K562 (cell line): ENCODE measurements at regions not wholly inside any gene's neighbourhood (a gene's known extent, or its start where the extent isn't known, plus 50 kb on each side); places are given as distances from the start of the nearest gene placed in this dataset.

Experiments used
- ATAC-seq: fragments of 200-7000 bp; cut with Tn5 transposase; 3 replicates; pipeline ENCODE4 v1.9.1; 2020; ENCODE audit warnings: moderate library complexity
- BruUV-seq: library from RNA; stranded (reverse); fragments of 400-500 nt; replicated peaks from 2 replicates; lab custom pipeline; 2021; lab: Mats Ljungman, UMichigan
- CTCF ChIA-PET: fragments of 300-600 bp; formaldehyde crosslinking; extraction: SDS; loops from one replicate; lab custom pipeline; 2021; ENCODE audit warnings: low intra/inter-chr PET ratio; lab: Yijun Ruan, JAX
- POLR2A ChIA-PET: fragments of 300-600, 350-650 bp; sonication (Branson Sonifier 250); formaldehyde crosslinking; extraction: SDS; loops from one replicate; lab custom pipeline; 2021; ENCODE audit warnings: antibody characterized with exemption, inconsistent platforms; lab: Yijun Ruan, JAX
- DNase-seq, 4 experiments: peaks; one replicate each; pipeline versions ENCODE4 v3.0.0 to v3.0.0-alpha.2; 2011 to 2018; ENCODE audit warnings: low spot score in 3 of 4, mixed read lengths in 3 of 4; ENCODE audit errors: extremely low read depth in 1 of 4
- FAIRE-seq: peaks from 2 replicates; lab custom pipeline; 2011; peaks lifted over from hg19 to GRCh38; lab: Jason Lieb, UNC
- H2AFZ ChIP-seq: 2 replicates; pipeline ENCODE4 v1.6.0; 2011; ENCODE audit warnings: low read depth, low read length, control low read depth, inconsistent platforms
- H3K27ac ChIP-seq: fragments of 200-600 bp; 3 replicates; pipeline ENCODE4 v1.8.0; 2011; ENCODE audit warnings: low read depth, mild to moderate bottlenecking, control low read depth, inconsistent platforms, low read length, moderate library complexity, mixed read lengths; ENCODE audit errors: extremely low read depth
- H3K27me3 ChIP-seq, 2 experiments: fragments of 300-600 bp in 1 of 2; 2 replicates in 1 of 2; 3 replicates in 1 of 2; pipeline versions ENCODE4 v1.6.0 to v1.8.0; 2011; ENCODE audit warnings: inconsistent platforms in 2 of 2, low read length in 2 of 2, mild to moderate bottlenecking in 1 of 2, mixed read lengths in 1 of 2, moderate library complexity in 1 of 2; ENCODE audit not compliant: control insufficient read depth in 2 of 2, insufficient read depth in 2 of 2
- H3K36me3 ChIP-seq: fragments of 300-600 bp; 3 replicates; pipeline ENCODE4 v1.8.0; 2011; ENCODE audit warnings: mild to moderate bottlenecking, low read length, inconsistent platforms; ENCODE audit not compliant: control insufficient read depth, insufficient read depth
- H3K4me1 ChIP-seq, 2 experiments: fragments of 200-600 bp in 1 of 2; replicated peaks in 1 of 2; 2 replicates in 1 of 2; 3 replicates in 1 of 2; pipeline versions ENCODE4 v1.5.1 to v1.8.0; 2011; ENCODE audit warnings: inconsistent platforms in 2 of 2, low read length in 2 of 2, mild to moderate bottlenecking in 1 of 2, mixed read lengths in 1 of 2, moderate library complexity in 1 of 2; ENCODE audit not compliant: control insufficient read depth in 2 of 2, insufficient read depth in 2 of 2
- H3K4me2 ChIP-seq: 2 replicates; pipeline ENCODE4 v1.6.1; 2011; ENCODE audit warnings: low read length, control low read depth, inconsistent platforms, mixed read lengths; ENCODE audit not compliant: insufficient read depth
- H3K4me3 ChIP-seq: fragments of 200-600 bp; sonication (generic), shearing (Covaris generic); 2 replicates; pipeline ENCODE4 v1.5.1; 2016; ENCODE audit warnings: control low read depth, inconsistent platforms
- H3K79me2 ChIP-seq: fragments of 200-600 bp; 3 replicates; pipeline ENCODE4 v1.8.0; 2011; ENCODE audit warnings: low read length, inconsistent platforms; ENCODE audit not compliant: control insufficient read depth, insufficient read depth
- H3K9ac ChIP-seq, 2 experiments: 2 replicates each; pipeline versions ENCODE4 v1.6.0 to v1.6.1; 2011; ENCODE audit warnings: low read depth in 2 of 2, low read length in 2 of 2, control low read depth in 1 of 2, inconsistent platforms in 1 of 2, mild to moderate bottlenecking in 1 of 2, mixed read lengths in 1 of 2; ENCODE audit not compliant: insufficient read depth in 1 of 2
- H3K9me1 ChIP-seq: one replicate; pipeline ENCODE4 v1.6.0; 2011; ENCODE audit warnings: inconsistent platforms, mild to moderate bottlenecking, low read length, moderate library complexity; ENCODE audit not compliant: control insufficient read depth, insufficient read depth
- H3K9me3 ChIP-seq: replicated peaks from 2 replicates; pipeline ENCODE4 v1.5.1; 2011; ENCODE audit warnings: low read depth, low read length, inconsistent platforms; ENCODE audit not compliant: control insufficient read depth, insufficient read depth
- H4K20me1 ChIP-seq: replicated peaks from 2 replicates; pipeline ENCODE4 v1.6.1; 2011; ENCODE audit warnings: low read length, inconsistent platforms, mixed read lengths; ENCODE audit not compliant: control insufficient read depth, insufficient read depth
- BRD9 ChIP-seq: fragments of 450-650 bp; IDR thresholded peaks from 2 replicates; pipeline ENCODE4 v1.6.1; 2018; ENCODE audit warnings: low read depth; ENCODE audit not compliant: partially characterized antibody
- CCNT2 ChIP-seq: IDR thresholded peaks from 2 replicates; pipeline ENCODE4 v1.6.1; 2011; ENCODE audit warnings: borderline replicate concordance, low read depth, mild to moderate bottlenecking, moderate library complexity, mixed read lengths, low read length; ENCODE audit not compliant: insufficient read length; ENCODE audit errors: extremely low read depth
- FOXK1 ChIP-seq: sonication (generic); formaldehyde crosslinking; IDR thresholded peaks from 2 replicates; pipeline ENCODE4 v1.8.0; 2022; ENCODE audit warnings: missing genetic modification reagents, mild to moderate bottlenecking, borderline replicate concordance
- NBN ChIP-seq: fragments of 450-650 bp; IDR thresholded peaks from 2 replicates; pipeline ENCODE4 v1.6.1; 2016; ENCODE audit warnings: low read depth, mild to moderate bottlenecking
- RBM25 ChIP-seq: fragments of 200-400 bp; formaldehyde crosslinking; IDR thresholded peaks from 2 replicates; pipeline ENCODE4 v1.6.1; 2018; ENCODE audit warnings: low read length, low read depth, moderate library complexity; ENCODE audit not compliant: severe bottlenecking
- SAFB ChIP-seq: fragments of 200-400 bp; formaldehyde crosslinking; IDR thresholded peaks from 2 replicates; pipeline ENCODE4 v1.6.1; 2017; ENCODE audit warnings: low read depth, low read length, borderline replicate concordance
- SP1 ChIP-seq: sonication (generic); formaldehyde crosslinking; IDR thresholded peaks from 2 replicates; pipeline ENCODE4 v1.8.1; 2022; ENCODE audit warnings: mild to moderate bottlenecking, missing genetic modification reagents
- TRIM28 ChIP-seq: fragments of 450-650 bp; IDR thresholded peaks from 2 replicates; pipeline ENCODE4 v1.6.1; 2017
- YY1 ChIP-seq, 3 experiments: IDR thresholded peaks; 2 replicates each; pipeline ENCODE4 v1.6.1; 2011; ENCODE audit warnings: low read length in 2 of 3, mild to moderate bottlenecking in 2 of 3, moderate library complexity in 2 of 3, borderline replicate concordance in 1 of 3, control low read depth in 1 of 3, low read depth in 1 of 3; ENCODE audit not compliant: insufficient read depth in 3 of 3, insufficient replicate concordance in 2 of 3, control insufficient read depth in 1 of 3, insufficient read length in 1 of 3; ENCODE audit errors: extremely low read depth in 1 of 3
- WGBS: fragments of 100-300 bp; shearing (Covaris generic); methylation state at CpG from one replicate; pipeline ENCODE4 v1.1.6; 2016; ENCODE audit warnings: low coverage, mixed read lengths; ENCODE audit not compliant: insufficient coverage; ENCODE audit errors: missing lambda C conversion rate; 5-methylcytosine and 5-hydroxymethylcytosine counted together
- in situ Hi-C: fragments of 300-500 bp; cut with MboI; formaldehyde crosslinking; loops from 4 replicates; pipeline ENCODE4 v1.15.0; 2018; ENCODE audit warnings: inconsistent platforms, mixed read lengths
- intact Hi-C: fragments of 100-400 bp; cut with micrococcal nuclease; formaldehyde crosslinking; loops from 2 replicates; pipeline ENCODE4 v1.14.2; 2022
- TF ChIP-seq, protein P1 (sequence below): fragments of 250-450 bp; sonication (Bioruptor Pico); IDR thresholded peaks from 2 replicates; pipeline ENCODE4 v1.8.0; 2021; ENCODE audit warnings: moderate library complexity, mild to moderate bottlenecking, inconsistent platforms
- TF ChIP-seq, protein P2 (sequence below): fragments of 450-650 bp; formaldehyde crosslinking; IDR thresholded peaks from 2 replicates; pipeline ENCODE4 v1.4.0; 2020; ENCODE audit warnings: mild to moderate bottlenecking
- TF ChIP-seq, protein P3 (sequence below): fragments of 450-650 bp; formaldehyde crosslinking; IDR thresholded peaks from 2 replicates; pipeline ENCODE4 v1.4.0; 2022; ENCODE audit warnings: missing genetic modification characterization
- TF ChIP-seq, protein P4 (sequence below): fragments of 450-650 bp; conservative IDR thresholded peaks from 2 replicates; pipeline ENCODE4 v1.6.1; 2016; ENCODE audit warnings: missing genetic modification characterization, low read depth, mild to moderate bottlenecking, control low read depth, missing compliant biosample characterization
- TF ChIP-seq, protein P5 (sequence below): sonication (generic); formaldehyde crosslinking; IDR thresholded peaks from 2 replicates; pipeline ENCODE4 v1.8.0; 2022; ENCODE audit warnings: mild to moderate bottlenecking, missing genetic modification reagents

DNA sequence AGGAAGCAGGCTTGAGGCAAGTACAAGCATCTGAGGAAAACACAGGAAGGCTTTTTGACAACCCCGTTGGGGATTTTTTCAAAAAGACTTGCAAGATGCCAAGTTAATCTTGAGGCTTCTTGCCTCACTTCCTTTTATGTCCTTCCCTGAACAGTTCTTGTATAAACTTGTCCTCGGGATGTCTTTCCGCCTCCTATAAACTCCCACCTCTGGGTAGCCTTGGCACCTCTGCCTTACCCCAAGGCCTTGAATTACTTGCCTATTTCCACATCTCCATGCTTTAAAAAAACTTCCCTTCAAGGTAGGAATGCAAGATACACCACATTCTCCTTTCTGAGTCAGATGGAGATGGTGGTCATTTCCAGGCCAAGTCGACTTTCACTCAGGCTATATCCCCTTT, 106.4 kb upstream of the RBBP8 start:
- no peak overlapping the region for H3K9ac ChIP-seq
- ChIA-PET POLR2A (no interaction called here), CTCF (no interaction called here)
- H3K27ac ChIP-seq: no peak overlapping the region
- H3K27me3 ChIP-seq: no peaks in the 10 kb centered on the region
- FAIRE-seq (no peak), ATAC-seq (no peak), DNase-seq (no peak)
- no peak overlapping the region for H3K4me3 ChIP-seq
- H3K4me2 ChIP-seq: no peak overlapping the region
- no peaks in the 10 kb centered on the region for H3K36me3 ChIP-seq
- BruUV-seq: no TSS peak
- 2% methylated on average over 4 of the region's 4 CpGs for WGBS
- no peaks in the 10 kb centered on the region for H3K79me2 ChIP-seq
- TF ChIP-seq, protein P1, sequence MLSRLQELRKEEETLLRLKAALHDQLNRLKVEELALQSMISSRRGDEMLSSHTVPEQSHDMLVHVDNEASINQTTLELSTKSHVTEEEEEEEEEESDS: no peak
- TF ChIP-seq RBM25: no peak
- TF ChIP-seq, protein P2, sequence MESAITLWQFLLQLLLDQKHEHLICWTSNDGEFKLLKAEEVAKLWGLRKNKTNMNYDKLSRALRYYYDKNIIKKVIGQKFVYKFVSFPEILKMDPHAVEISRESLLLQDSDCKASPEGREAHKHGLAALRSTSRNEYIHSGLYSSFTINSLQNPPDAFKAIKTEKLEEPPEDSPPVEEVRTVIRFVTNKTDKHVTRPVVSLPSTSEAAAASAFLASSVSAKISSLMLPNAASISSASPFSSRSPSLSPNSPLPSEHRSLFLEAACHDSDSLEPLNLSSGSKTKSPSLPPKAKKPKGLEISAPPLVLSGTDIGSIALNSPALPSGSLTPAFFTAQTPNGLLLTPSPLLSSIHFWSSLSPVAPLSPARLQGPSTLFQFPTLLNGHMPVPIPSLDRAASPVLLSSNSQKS (CRISPR knock-in tag): no peak
- TF ChIP-seq, protein P3, sequence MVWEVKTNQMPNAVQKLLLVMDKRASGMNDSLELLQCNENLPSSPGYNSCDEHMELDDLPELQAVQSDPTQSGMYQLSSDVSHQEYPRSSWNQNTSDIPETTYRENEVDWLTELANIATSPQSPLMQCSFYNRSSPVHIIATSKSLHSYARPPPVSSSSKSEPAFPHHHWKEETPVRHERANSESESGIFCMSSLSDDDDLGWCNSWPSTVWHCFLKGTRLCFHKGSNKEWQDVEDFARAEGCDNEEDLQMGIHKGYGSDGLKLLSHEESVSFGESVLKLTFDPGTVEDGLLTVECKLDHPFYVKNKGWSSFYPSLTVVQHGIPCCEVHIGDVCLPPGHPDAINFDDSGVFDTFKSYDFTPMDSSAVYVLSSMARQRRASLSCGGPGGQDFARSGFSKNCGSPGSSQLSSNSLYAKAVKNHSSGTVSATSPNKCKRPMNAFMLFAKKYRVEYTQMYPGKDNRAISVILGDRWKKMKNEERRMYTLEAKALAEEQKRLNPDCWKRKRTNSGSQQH: no peak
- no peak for TF ChIP-seq NBN
- TF ChIP-seq YY1 (IDR thresholded peaks at IDR 0.05; ENCODE audit: borderline replicate concordance in 1 of 3, control insufficient read depth in 1 of 3, extremely low read depth in 1 of 3, insufficient read depth in 3 of 3, insufficient read length in 1 of 3, insufficient replicate concordance in 2 of 3, low read depth in 1 of 3, low read length in 2 of 3): no peak
- TF ChIP-seq BRD9: no peak
- no peak for TF ChIP-seq CCNT2
- TF ChIP-seq, protein P4, sequence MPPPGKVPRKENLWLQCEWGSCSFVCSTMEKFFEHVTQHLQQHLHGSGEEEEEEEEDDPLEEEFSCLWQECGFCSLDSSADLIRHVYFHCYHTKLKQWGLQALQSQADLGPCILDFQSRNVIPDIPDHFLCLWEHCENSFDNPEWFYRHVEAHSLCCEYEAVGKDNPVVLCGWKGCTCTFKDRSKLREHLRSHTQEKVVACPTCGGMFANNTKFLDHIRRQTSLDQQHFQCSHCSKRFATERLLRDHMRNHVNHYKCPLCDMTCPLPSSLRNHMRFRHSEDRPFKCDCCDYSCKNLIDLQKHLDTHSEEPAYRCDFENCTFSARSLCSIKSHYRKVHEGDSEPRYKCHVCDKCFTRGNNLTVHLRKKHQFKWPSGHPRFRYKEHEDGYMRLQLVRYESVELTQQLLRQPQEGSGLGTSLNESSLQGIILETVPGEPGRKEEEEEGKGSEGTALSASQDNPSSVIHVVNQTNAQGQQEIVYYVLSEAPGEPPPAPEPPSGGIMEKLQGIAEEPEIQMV (tag): no peak
- no peak for TF ChIP-seq SP1 (CRISPR knock-in tag)
- no peak for TF ChIP-seq FOXK1
- TF ChIP-seq SAFB: no peak
- TF ChIP-seq, protein P5, sequence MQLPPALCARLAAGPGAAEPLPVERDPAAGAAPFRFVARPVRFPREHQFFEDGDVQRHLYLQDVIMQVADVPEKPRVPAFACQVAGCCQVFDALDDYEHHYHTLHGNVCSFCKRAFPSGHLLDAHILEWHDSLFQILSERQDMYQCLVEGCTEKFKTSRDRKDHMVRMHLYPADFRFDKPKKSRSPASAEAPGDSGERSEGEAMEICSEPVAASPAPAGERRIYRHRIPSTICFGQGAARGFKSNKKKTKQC: no peak
- no peak for TF ChIP-seq TRIM28
- no peaks in the 10 kb centered on the region for H4K20me1 ChIP-seq
- H3K4me1 ChIP-seq: no peaks in the 10 kb centered on the region
- no peaks in the 10 kb centered on the region for H3K9me3 ChIP-seq
- in situ Hi-C loops (no loop called here), intact Hi-C loops (no loop called here)
- no peaks in the 10 kb centered on the region for H3K9me1 ChIP-seq
- H2AFZ ChIP-seq: no peak overlapping the region
